GM19035 (cell line): ENCODE measurements at regions not wholly inside any gene's neighbourhood (a gene's known extent, or its start where the extent isn't known, plus 50 kb on each side); places are given as distances from the start of the nearest gene placed in this dataset.
A peak's percentile ranks its signal among the peaks of the same experiment; 100 is the strongest.
"Not testable (repeated sequence)": the region's sequence is repeated elsewhere in the genome, so short reads cannot be mapped to it uniquely, and the experiment has no call there.

ENCODE experiments used
- ATAC-seq: cut with Tn5 transposase; IDR thresholded peaks from one replicate; pipeline ENCODE4 v1.9.1; 2021; ENCODE audit not compliant: unreplicated experiment

GRCh38 chr6:26956078-26956600, 291.4 kb upstream of the PRSS16 start:
- ATAC-seq, result not testable (repeated sequence)

- not testable (repeated sequence) for ATAC-seq
Observed at GRCh38 chr6:26956601-26957184, 290.8 kb upstream of the PRSS16 start.

DNA sequence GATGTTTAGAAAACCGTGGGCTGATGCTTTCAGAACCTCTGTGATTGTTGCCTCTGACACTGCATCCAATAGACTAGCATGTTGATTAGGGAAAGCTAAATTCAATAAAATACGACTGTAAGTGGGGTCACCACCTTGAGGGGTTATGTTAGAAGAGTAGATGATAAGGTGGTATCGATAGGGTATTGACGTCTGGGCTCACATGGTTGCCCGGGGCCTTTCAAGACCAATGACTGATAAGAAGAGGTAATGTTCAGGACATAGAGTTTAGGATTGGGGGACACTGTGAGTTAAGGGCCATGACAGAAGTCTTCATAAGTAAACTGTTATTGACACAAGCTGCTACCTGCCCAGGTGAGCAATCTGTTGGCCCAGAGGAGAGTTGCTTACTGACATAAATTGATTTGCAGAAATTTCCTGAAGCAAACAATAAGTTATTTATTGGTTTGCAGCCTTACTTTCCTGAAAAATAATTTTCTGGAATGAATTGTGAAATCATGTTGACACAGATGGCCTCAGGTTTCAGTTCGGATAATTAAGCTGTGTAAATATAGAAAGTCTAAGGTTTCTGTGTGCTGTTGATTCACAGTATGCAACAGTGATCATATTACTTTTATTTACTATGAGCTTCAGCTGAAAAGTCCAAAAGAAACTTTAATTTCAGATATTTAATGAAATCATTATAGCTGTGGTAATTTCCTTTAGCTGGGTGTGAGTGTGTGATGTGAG, 289.9 kb upstream of the PRSS16 start:
- ATAC-seq, result not testable (repeated sequence)

- ATAC-seq, result not testable (repeated sequence)
Observed at GRCh38 chr6:26961236-26961635, 286.3 kb upstream of the PRSS16 start.

DNA sequence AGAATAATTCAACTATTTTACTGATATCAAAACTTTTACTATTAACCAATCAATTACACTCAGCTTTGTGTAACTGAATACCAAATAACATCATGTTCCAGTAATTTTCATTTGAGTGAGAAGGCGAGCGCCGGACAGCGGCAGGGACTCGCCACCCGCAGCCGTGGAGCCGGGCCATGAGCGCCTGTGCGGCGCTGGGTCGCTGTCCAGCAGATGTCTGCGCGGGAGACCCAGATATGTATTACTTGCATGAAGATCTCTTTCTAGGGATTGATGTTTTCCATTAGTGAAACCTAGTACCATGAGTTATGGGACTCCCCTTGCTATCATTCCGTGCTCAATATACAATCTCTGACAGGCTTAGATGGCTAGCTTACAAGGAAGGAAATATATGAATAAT, 245.1 kb upstream of the PRSS16 start:
- no peak for ATAC-seq

- ATAC-seq, result no peak
Observed at GRCh38 chr6:27007020-27007419, 240.5 kb upstream of the PRSS16 start.

DNA sequence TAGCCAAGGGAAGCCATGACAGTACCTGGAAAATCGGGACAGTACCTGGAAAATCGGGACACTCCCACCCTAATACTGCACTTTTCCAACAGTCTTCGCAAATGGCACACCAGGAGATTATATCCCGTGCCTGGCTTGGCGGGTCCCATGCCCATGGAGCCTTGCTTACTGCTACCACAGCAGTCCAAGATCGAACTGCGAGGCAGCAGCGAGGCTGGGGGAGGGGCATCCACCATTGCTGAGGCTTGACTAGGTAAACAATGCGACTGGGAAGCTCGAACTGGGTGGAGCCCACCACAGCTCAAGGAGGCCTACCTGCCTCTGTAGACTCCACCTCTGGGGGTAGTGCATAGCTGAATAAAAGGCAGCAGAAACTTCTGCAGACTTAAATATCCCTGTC, 238.9 kb upstream of the PRSS16 start:
- not testable (repeated sequence) for ATAC-seq

GRCh38 chr6:27014053-27014452, 233.4 kb upstream of the PRSS16 start:
- ATAC-seq, result not testable (repeated sequence)

GRCh38 chr6:27016689-27017088, 230.8 kb upstream of the PRSS16 start:
- no peak for ATAC-seq

DNA sequence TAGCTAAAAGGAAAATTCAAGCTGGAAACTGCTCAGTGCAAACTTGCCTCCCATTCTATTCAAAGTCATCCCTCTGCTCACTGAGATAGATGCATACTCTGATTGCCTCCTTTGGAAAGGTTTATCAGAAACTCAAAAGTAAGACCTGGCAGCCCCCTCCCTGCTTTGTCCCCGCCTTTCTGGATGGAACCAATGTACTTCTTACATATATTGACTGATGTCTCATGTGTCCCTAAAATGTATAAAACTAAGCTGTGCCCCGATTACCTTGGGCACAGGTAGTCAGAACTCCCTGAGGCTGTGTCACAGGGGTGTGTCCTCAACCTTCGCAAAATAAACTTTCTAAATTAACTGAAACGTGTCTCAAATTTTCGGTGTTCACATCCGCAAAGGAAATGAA, 229.1 kb upstream of the PRSS16 start:
- not testable (repeated sequence) for ATAC-seq

DNA sequence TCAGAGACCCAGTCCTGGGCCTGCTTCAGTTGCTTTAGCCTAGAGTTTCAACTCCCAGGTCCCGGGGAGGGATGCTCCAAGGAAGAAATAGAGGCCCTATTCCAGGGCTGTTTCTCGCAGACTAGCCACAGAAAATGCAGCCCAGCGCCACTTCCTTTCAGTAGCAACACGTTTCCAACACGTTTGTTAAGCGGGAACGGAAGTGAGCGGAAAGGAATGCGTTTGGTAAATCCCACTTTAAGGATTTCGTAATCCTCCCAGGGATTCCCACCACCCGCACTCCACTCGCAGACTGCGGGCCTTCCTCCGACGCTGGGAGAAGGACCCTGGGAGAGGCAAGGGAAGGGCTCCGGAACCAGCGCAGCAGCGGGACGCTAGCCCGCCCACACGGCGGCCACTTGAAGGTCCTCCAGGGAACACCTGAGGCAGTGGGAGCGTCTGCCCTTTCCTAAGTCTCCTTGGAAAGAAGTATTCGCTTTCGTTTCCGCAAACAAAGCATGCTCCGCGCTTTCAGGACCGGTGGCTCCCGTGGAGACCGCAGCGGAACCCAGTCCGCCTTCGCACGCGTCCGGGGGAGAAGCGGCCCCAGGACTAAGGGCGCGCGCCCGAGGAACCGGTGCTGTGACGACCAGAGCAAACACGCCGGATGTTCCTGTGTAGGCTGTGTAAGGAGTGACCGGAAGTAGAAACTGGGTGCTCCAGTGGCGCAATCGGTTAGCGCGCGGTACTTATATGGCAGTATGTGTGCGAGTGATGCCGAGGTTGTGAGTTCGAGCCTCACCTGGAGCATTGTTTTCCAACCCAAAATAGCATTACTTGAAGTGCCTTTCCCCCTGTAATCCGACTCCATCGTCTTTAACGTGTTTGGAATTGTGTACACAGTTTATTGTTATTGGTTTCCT, 227.6 kb upstream of the PRSS16 start:
- ATAC-seq, result peak; percentile 93

DNA sequence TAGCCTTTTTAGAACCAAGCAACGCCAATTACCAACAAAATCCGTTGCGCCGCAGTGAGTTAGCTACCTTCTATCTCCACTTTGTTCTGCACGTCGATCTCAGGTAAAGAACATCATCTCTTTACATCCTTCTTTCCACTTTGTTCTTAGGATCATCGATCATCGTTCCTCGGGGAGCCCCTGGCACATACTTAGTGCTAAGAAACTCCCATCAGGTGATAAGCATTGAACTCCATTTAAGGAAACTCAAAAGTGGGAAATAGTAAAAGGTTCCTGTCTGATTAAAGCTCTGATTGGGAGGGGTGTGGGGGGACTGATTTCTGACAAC, 227.0 kb upstream of the PRSS16 start:
- ATAC-seq, result no peak

- ATAC-seq, result no peak
Observed at GRCh38 chr6:27023664-27024063, 223.8 kb upstream of the PRSS16 start.

- ATAC-seq, result no peak
Observed at GRCh38 chr6:27025351-27025750, 222.2 kb upstream of the PRSS16 start.

- ATAC-seq, result no peak
Observed at GRCh38 chr6:27026361-27026760, 221.1 kb upstream of the PRSS16 start.

GRCh38 chr6:27031302-27031701, 216.2 kb upstream of the PRSS16 start:
- no peak for ATAC-seq

- ATAC-seq, result no peak
Observed at GRCh38 chr6:27038498-27038897, 209.0 kb upstream of the PRSS16 start.

GRCh38 chr6:27040244-27041042, 207.1 kb upstream of the PRSS16 start:
- no peak for ATAC-seq

GRCh38 chr6:27043244-27043643, 204.3 kb upstream of the PRSS16 start:
- ATAC-seq, result no peak

- not testable (repeated sequence) for ATAC-seq
Observed at GRCh38 chr6:27045131-27045530, 202.4 kb upstream of the PRSS16 start.

DNA sequence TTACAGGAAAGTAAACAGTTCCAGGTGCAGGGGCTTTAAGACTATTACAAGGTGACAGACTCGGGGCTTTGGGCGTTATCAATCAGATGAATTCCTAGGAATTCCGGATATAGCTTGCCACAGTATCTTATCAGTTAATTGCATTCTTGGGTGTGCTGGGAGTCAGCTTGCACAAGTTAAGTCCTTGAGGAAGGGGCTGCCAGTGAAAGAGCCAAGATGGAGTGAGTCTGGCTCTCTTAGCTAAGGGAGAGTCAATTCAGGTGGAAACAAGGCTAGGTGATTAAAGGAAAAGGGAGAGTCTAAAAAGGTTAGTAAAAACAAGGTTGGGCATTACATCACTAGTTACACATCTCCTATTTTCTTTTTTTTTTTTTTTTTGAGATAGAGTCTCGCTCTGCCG, 199.8 kb upstream of the PRSS16 start:
- ATAC-seq, result not testable (repeated sequence)
